Glomerular visceral epithelial cell (primary cell): ENCODE measurements at regions not wholly inside any gene's neighbourhood (a gene's known extent, or its start where the extent isn't known, plus 50 kb on each side); places are given as distances from the start of the nearest gene placed in this dataset.
"Not testable (repeated sequence)": the region's sequence is repeated elsewhere in the genome, so short reads cannot be mapped to it uniquely, and the experiment has no call there.

Experiments used
- DNase-seq: peaks from one replicate; pipeline ENCODE4 v3.0.0-alpha.2; 2016; ENCODE audit errors: extremely low spot score

- no peak for DNase-seq
Observed at GRCh38 chr6:25181350-25181724, 97.8 kb upstream of the CARMIL1 start.

- DNase-seq: peak; percentile 49
Observed at GRCh38 chr6:25181923-25182322, 97.3 kb upstream of the CARMIL1 start.

GRCh38 chr6:25186919-25187318, 92.3 kb upstream of the CARMIL1 start:
- DNase-seq: no peak

- no peak for DNase-seq
Observed at GRCh38 chr6:25188232-25188631, 90.9 kb upstream of the CARMIL1 start.

GRCh38 chr6:25192590-25193459, 86.3 kb upstream of the CARMIL1 start:
- peak; percentile 84 for DNase-seq

GRCh38 chr6:25193460-25194171, 85.6 kb upstream of the CARMIL1 start:
- peak; percentile 90 for DNase-seq

- DNase-seq: no peak
Observed at GRCh38 chr6:25194172-25194678, 84.9 kb upstream of the CARMIL1 start.

GRCh38 chr6:25196464-25196863, 82.7 kb upstream of the CARMIL1 start:
- DNase-seq: no peak

GRCh38 chr6:25197111-25197510, 82.1 kb upstream of the CARMIL1 start:
- DNase-seq: no peak

GRCh38 chr6:25199544-25199943, 79.6 kb upstream of the CARMIL1 start:
- no peak for DNase-seq

GRCh38 chr6:25202504-25202903, 76.7 kb upstream of the CARMIL1 start:
- DNase-seq: no peak

GRCh38 chr6:25205629-25206028, 73.5 kb upstream of the CARMIL1 start:
- no peak for DNase-seq

- DNase-seq: not testable (repeated sequence)
Observed at GRCh38 chr6:25207453-25208155, 71.6 kb upstream of the CARMIL1 start.

- DNase-seq: no peak
Observed at GRCh38 chr6:25215881-25216280, 63.3 kb upstream of the CARMIL1 start.

GRCh38 chr6:25217302-25217701, 61.9 kb upstream of the CARMIL1 start:
- no peak for DNase-seq

GRCh38 chr6:25217829-25218228, 61.3 kb upstream of the CARMIL1 start:
- no peak for DNase-seq

GRCh38 chr6:25218346-25218745, 60.8 kb upstream of the CARMIL1 start:
- no peak for DNase-seq

- DNase-seq: no peak
Observed at GRCh38 chr6:25219216-25219916, 59.8 kb upstream of the CARMIL1 start.

- DNase-seq: no peak
Observed at GRCh38 chr6:25219917-25220278, 59.3 kb upstream of the CARMIL1 start.

GRCh38 chr6:25220857-25221256, 58.3 kb upstream of the CARMIL1 start:
- DNase-seq: no peak

- no peak for DNase-seq
Observed at GRCh38 chr6:25222006-25222678, 57.0 kb upstream of the CARMIL1 start.
